GM12892 (cell line): ENCODE measurements at regions not wholly inside any gene's neighbourhood (a gene's known extent, or its start where the extent isn't known, plus 50 kb on each side); places are given as distances from the start of the nearest gene placed in this dataset.

Experiments used
- POLR2A ChIP-seq: IDR thresholded peaks from 2 replicates; pipeline ENCODE4 v1.6.1; 2011; ENCODE audit warnings: low read depth, low read length, control low read depth
- POLR2AphosphoS5 ChIP-seq: IDR thresholded peaks from 2 replicates; pipeline ENCODE4 v1.6.1; 2011; ENCODE audit warnings: low read depth, low read length, control low read depth
- TAF1 ChIP-seq: IDR thresholded peaks from 2 replicates; pipeline ENCODE4 v1.6.1; 2011; ENCODE audit warnings: low read depth, mild to moderate bottlenecking, control low read depth, low read length, borderline replicate concordance

DNA sequence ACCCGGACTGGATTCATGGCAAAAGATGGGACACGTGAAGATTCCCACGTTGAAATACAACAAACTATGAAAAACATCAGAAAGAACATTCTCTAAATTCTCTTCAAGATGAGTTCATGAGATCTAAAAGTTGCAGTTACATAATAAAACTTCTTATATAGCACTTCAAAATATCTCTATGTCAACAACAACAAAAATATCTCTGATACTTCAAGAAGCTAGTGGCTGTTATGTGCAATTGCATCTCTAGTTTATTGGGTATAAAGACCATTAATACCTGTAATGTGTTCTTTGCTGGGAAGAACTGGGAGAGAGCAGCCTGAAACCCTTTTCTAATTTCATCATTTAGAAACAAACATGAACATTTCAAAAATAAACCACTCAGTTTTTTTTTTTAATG lies 69.2 kb upstream of the RGS6 start:
- TF ChIP-seq POLR2A = no peak
- no peak for TF ChIP-seq TAF1
- no peak for TF ChIP-seq POLR2AphosphoS5
